Activated CD8-positive, alpha-beta T cell treated with anti-CD3 and anti-CD28 coated beads, Interleukin-2, amount 10 ng/mL, durations not matched to agents 7 days and 5 days (primary cell): ENCODE measurements at regions not wholly inside any gene's neighbourhood (a gene's known extent, or its start where the extent isn't known, plus 50 kb on each side); places are given as distances from the start of the nearest gene placed in this dataset.

Experiments
- ATAC-seq: fragments of 150-1000 bp; cut with Tn5 transposase; one replicate; pipeline ENCODE4 v1.10.0; 2021; ENCODE audit warnings: moderate library complexity
- CTCF ChIA-PET: fragments of 350-600 bp; sonication (Branson Sonifier 250); formaldehyde crosslinking; loops from one replicate; lab custom pipeline; 2021; ENCODE audit warnings: antibody characterized with exemption; lab: Charles Lee
- POLR2A ChIA-PET: fragments of 350-600 bp; sonication (Branson Sonifier 250); formaldehyde crosslinking; loops from one replicate; lab custom pipeline; 2021; ENCODE audit warnings: antibody characterized with exemption; lab: Charles Lee
- DNase-seq: peaks from one replicate; pipeline ENCODE4 v3.0.0-alpha.2; 2020
- H3K27ac Mint-ChIP-seq: one replicate; pipeline ENCODE4 v1.8.0; 2021; ENCODE audit warnings: mild to moderate bottlenecking, mixed read lengths
- H3K27me3 Mint-ChIP-seq: one replicate; pipeline ENCODE4 v1.8.0; 2021; ENCODE audit warnings: low read depth, mixed read lengths
- H3K36me3 Mint-ChIP-seq: one replicate; pipeline ENCODE4 v1.8.0; 2021; ENCODE audit warnings: low read depth, mixed read lengths
- H3K4me1 Mint-ChIP-seq: one replicate; pipeline ENCODE4 v1.8.0; 2021; ENCODE audit warnings: low read depth, mixed read lengths
- H3K4me3 Mint-ChIP-seq: one replicate; pipeline ENCODE4 v1.8.0; 2021; ENCODE audit warnings: mild to moderate bottlenecking, mixed read lengths
- H3K9me3 Mint-ChIP-seq: one replicate; pipeline ENCODE4 v1.8.0; 2022; ENCODE audit warnings: mixed read lengths; ENCODE audit not compliant: insufficient read depth

DNA sequence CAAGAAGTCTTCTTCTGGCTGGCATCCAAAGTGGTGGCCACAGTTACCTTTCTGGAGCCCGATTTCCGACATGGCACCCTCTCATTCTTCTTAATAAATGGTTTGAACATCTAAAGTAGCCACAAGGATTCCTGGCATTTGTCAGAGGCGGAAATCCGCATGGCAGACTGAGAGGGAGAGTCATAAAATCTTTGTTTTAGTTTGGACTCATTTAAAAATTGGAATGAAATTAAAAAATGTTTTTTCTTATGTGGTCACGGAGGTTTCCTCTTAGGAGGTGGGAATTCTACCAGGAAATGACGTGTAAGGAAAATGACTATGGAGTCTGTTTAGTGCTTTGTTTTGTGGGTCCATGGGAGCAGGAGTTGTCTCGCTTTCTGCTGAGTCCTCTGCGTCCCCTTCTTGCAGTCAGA is 133.0 kb upstream of the PTCH1 start:
- no peak for ATAC-seq
- DNase-seq = no peak
- ChIA-PET POLR2A (interaction anchor here (0.6 kb wide), 1 partner anchor 444 kb away, joined by 3 read pairs; no protein-coding TSS in a partner anchor), CTCF (interaction anchor here (0.6 kb wide), 1 partner anchor 14 kb away, joined by 3 read pairs; no protein-coding TSS in a partner anchor)
- Mint-ChIP-seq H3K27me3 (peaks cover 1% of the 10 kb centered on the region), H3K4me1 (no peaks in the 10 kb centered on the region), H3K4me3 (no peak overlapping the region), H3K36me3 (no peaks in the 10 kb centered on the region), H3K27ac (no peak overlapping the region), H3K9me3 (no peaks in the 10 kb centered on the region)

DNA sequence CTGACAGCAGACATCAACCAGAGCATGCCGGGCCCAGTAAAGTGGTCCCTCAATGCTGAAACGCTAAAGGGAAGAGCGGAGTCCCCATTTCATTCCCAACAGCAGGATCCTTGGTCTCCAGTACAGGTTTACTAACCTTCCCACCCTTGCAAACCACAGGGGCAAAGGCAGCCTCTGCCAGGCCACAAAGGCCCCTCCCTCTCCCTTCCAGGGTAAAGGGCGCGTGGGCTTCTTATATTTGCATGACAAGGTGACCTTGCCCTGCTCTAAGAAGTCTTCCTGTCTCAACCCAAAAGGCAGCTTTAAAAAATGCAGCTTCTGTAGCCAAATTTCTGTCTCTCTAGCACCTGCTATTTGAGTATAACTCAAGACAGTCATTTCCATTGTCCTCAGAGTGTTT is 131.5 kb upstream of the PTCH1 start:
- H3K36me3 Mint-ChIP-seq = no peaks in the 10 kb centered on the region
- H3K4me1 Mint-ChIP-seq = no peaks in the 10 kb centered on the region
- CTCF ChIA-PET = no interaction called here

DNA sequence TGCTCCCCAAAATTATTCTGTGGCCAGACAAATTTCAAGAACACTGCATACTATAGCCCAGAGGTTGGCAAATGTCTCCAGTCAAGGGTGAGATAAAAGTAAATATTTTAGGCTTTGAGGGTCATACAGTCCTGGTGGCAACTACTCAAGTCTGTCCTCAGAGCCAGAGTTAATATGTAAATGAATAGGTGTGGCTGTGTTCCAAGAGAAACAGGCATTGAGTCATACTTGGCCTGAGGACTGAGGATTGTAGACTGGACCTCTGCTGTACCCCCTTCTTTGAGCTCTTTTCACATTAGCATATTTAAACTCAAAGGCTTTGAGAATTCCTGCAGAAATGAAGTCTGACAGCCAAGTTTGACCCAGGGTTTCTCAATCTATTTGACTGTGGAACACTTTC is 129.2 kb upstream of the PTCH1 start:
- Mint-ChIP-seq H3K4me3 (no peak overlapping the region), H3K27me3 (peaks cover 4% of the 10 kb centered on the region), H3K4me1 (no peaks in the 10 kb centered on the region), H3K36me3 (no peaks in the 10 kb centered on the region), H3K27ac (no peak overlapping the region), H3K9me3 (no peaks in the 10 kb centered on the region)
- POLR2A ChIA-PET = no interaction called here
- ATAC-seq (no peak), DNase-seq (no peak)
- CTCF ChIA-PET = no interaction called here

More for the DNA sequence above, 131.5 kb upstream of the PTCH1 start:
- POLR2A ChIA-PET = no interaction called here
- no peak overlapping the region for H3K4me3 Mint-ChIP-seq
- peaks cover 4% of the 10 kb centered on the region for H3K27me3 Mint-ChIP-seq
- no peak overlapping the region for H3K27ac Mint-ChIP-seq
- no peak for DNase-seq
- no peak for ATAC-seq
- H3K9me3 Mint-ChIP-seq = no peaks in the 10 kb centered on the region

DNA sequence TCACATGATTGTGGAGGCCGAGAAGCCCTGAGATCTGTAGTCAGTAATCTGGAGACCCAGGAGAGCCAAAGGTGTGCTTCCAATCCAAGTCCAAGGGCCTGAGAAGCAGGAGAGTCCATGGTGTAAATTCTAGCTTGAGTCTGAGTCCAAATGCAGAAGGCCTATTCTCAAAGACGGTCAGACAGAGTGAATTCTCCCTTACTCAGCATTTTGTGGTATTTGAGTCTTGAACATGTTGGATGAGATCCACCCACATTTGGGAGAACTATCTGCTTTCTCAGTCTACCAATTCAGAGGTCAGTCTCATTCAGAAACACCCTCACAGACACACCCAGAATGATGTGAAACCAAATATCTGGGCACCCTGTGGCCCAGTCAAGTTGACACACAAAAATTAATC is 128.8 kb upstream of the PTCH1 start:
- Mint-ChIP-seq H3K36me3 (no peaks in the 10 kb centered on the region), H3K4me1 (no peaks in the 10 kb centered on the region), H3K27me3 (peaks cover 4% of the 10 kb centered on the region), H3K4me3 (no peak overlapping the region), H3K9me3 (peaks cover 3% of the 10 kb centered on the region), H3K27ac (no peak overlapping the region)
- DNase-seq (no peak), ATAC-seq (no peak)
- ChIA-PET CTCF (no interaction called here), POLR2A (no interaction called here)

DNA sequence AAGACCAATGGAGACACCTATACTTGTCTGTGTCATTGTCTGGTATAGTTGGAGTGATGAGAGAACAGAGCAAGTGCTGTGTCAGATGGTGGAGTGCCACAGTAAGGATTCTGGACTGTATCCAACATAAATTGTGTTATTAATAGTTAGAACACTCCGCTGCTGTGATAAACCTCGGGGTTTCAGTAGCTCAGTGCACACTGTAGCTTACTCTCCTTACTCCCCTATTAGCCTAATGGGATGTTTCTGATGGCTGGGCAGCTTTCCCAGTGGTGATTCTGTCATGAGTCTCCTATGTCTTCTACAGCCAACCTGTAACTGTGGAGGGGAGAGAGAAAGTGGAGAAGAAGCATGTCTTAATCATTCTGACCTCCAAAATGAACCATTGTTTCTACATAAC is 127.6 kb upstream of the PTCH1 start:
- H3K4me1 Mint-ChIP-seq = no peaks in the 10 kb centered on the region
- no peak overlapping the region for H3K4me3 Mint-ChIP-seq
- DNase-seq (no peak), ATAC-seq (no peak)
- H3K36me3 Mint-ChIP-seq = no peaks in the 10 kb centered on the region
- H3K9me3 Mint-ChIP-seq = peaks cover 10% of the 10 kb centered on the region
- peaks cover 11% of the 10 kb centered on the region for H3K27me3 Mint-ChIP-seq
- POLR2A ChIA-PET = no interaction called here
- CTCF ChIA-PET = no interaction called here
- no peak overlapping the region for H3K27ac Mint-ChIP-seq

DNA sequence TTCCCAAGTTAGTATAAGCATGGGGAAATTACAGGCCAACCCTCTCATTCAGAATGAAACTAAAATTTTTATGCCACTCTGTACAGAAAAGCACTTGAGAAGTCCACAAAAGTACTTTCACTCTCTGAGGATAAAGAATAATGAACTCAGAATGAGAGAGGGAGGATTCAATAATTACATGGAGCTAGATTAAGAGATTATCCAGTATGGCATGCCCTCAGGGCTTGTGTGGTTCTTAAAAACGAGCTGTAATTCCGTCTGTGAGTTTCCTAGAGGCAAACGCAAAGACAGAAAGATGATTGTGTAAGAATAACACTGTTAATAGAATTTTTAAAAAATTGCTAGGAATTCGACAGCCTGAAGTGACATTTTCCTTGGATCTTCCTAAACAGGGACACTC is 126.8 kb upstream of the PTCH1 start:
- CTCF ChIA-PET = no interaction called here
- no peak overlapping the region for H3K4me3 Mint-ChIP-seq
- POLR2A ChIA-PET = no interaction called here
- no peak overlapping the region for H3K27ac Mint-ChIP-seq
- no peaks in the 10 kb centered on the region for H3K36me3 Mint-ChIP-seq
- H3K27me3 Mint-ChIP-seq = peaks cover 15% of the 10 kb centered on the region
- no peak for DNase-seq
- H3K4me1 Mint-ChIP-seq = no peaks in the 10 kb centered on the region
- H3K9me3 Mint-ChIP-seq = peaks cover 10% of the 10 kb centered on the region
- no peak for ATAC-seq

DNA sequence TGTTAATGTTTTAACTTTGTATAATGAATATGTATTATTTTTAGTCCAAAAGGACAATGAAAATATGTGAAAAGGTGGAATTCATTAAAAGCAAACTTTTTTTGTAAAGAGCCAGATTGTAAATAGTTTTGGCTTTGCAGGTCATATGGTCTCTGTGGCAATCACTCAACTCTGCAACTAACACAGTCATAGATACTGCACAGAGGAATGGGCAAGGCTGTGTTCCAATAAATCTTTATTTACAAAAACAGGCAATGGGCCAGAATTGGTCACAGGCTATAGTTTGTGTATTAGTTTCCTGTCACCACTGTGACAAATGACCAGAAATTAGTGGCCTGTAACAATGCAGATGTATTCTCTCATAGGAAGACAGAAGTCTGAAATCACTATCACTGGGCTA is 125.4 kb upstream of the PTCH1 start:
- Mint-ChIP-seq H3K9me3 (peaks cover 14% of the 10 kb centered on the region), H3K27ac (no peak overlapping the region), H3K4me1 (no peaks in the 10 kb centered on the region), H3K36me3 (no peaks in the 10 kb centered on the region), H3K4me3 (no peak overlapping the region), H3K27me3 (peaks cover 17% of the 10 kb centered on the region)
- ChIA-PET CTCF (no interaction called here), POLR2A (no interaction called here)
- DNase-seq (no peak), ATAC-seq (no peak)

DNA sequence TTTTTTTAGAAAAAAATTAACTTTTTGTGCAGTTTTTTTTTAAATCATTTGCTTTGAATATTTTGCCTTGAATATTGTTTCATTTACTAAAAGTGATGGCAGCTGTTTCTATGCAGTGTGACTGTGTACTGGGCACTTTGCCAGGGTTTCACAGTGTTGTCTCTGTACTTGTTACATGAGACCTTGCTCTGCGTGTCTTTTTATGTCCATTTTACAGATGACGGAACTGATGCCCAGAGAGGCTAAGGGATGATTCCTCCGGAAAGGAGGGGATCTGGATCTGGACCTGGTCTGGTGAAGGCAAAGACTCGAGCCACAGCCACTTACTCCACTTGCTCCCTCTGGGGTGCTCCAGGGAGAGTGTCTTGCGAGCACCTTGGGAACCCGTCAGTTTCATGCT is 124.8 kb upstream of the PTCH1 start:
- no peak for ATAC-seq
- Mint-ChIP-seq H3K4me1 (no peaks in the 10 kb centered on the region), H3K4me3 (no peak overlapping the region), H3K36me3 (no peaks in the 10 kb centered on the region), H3K9me3 (peaks cover 14% of the 10 kb centered on the region), H3K27ac (no peak overlapping the region), H3K27me3 (peaks cover 21% of the 10 kb centered on the region)
- no peak for DNase-seq
- ChIA-PET CTCF (no interaction called here), POLR2A (no interaction called here)

DNA sequence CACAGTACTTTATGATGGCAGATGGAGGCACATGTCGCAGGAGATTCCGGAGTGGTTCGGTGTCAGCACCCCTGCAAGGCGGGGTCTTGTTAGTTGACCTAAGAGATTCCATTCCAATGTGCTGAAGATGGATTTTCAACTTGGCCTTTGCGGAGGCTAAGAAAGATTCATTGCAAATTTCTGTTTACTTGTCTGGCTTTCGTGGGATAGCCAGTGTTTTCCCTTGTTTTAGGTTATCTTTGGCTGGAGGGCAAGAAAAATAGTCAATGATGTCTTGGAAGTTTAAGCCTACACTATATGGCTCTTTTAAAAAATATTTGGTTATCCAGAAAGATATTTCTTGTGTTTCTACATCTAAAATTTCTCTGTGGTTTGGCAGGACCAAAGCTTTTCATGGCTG is 123.6 kb upstream of the PTCH1 start:
- ChIA-PET CTCF (no interaction called here), POLR2A (no interaction called here)
- H3K27me3 Mint-ChIP-seq = peaks cover 25% of the 10 kb centered on the region
- no peak for DNase-seq
- H3K9me3 Mint-ChIP-seq = peaks cover 14% of the 10 kb centered on the region
- no peak overlapping the region for H3K27ac Mint-ChIP-seq
- H3K4me1 Mint-ChIP-seq = no peaks in the 10 kb centered on the region
- ATAC-seq = no peak
- no peaks in the 10 kb centered on the region for H3K36me3 Mint-ChIP-seq
- no peak overlapping the region for H3K4me3 Mint-ChIP-seq

DNA sequence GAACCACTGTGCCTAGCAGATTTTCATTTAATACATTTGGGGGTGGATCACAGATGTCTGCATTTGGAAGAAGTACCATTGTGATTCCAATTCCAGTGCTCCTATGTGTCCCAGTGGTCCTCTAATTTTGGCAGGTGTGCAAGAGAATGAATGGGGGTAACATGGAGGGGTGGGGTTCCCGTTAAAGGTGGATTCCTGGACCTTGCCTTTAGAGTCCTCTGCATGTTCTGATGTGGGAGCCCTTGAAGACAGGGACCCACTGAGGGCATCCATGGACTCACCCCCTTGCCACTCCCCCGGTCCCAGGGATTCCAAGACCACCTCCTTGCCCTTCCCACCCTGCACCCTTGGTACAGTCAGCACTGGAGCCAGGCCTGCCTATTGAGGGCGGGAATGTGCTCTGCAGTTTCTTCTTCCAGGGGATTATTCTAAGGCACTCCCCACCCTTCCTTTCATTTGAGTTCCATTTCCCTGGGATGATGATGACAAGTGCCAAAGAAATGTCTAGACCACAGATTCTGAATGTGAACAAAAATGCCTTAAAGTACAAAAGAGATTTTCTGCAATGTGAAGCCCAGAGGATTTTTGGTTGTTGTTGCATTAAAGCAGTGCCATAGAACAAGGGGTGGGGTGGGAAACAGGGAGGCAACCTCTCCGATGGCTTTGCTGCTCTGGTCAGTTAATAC is 119.4 kb upstream of the PTCH1 start:
- peaks cover 14% of the 10 kb centered on the region for H3K9me3 Mint-ChIP-seq
- ChIA-PET POLR2A (no interaction called here), CTCF (interaction anchor here (1.0 kb wide), 1 partner anchor 14 kb away, joined by 3 read pairs; no protein-coding TSS in a partner anchor)
- H3K27ac Mint-ChIP-seq = no peak overlapping the region
- H3K27me3 Mint-ChIP-seq = peaks cover 26% of the 10 kb centered on the region
- ATAC-seq (no peak), DNase-seq (no peak)
- H3K4me1 Mint-ChIP-seq = no peaks in the 10 kb centered on the region
- H3K4me3 Mint-ChIP-seq = no peak overlapping the region
- H3K36me3 Mint-ChIP-seq = no peaks in the 10 kb centered on the region

DNA sequence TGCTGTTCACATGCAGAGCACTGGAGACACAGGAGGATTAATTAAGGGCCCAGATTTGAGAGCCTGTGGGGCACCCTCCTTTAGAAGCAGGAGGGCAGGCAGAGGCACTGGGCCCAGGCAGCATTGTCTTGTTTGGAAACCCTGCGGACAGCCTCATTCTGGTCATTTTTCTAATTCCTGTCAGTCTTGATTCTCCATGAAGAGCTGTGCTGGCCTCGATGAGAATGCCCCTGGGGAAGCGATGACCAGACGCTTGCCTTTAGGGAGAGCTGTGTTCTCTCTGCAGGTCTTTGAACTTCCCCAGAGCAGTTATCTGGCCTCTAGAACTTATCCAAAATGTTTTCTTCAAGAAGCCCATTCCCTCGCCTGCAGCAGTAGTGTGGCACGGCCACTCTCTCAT is 117.8 kb upstream of the PTCH1 start:
- ATAC-seq = no peak
- Mint-ChIP-seq H3K27ac (no peak overlapping the region), H3K36me3 (no peaks in the 10 kb centered on the region), H3K27me3 (peaks cover 20% of the 10 kb centered on the region), H3K9me3 (peaks cover 4% of the 10 kb centered on the region), H3K4me3 (no peak overlapping the region), H3K4me1 (no peaks in the 10 kb centered on the region)
- POLR2A ChIA-PET = no interaction called here
- CTCF ChIA-PET = no interaction called here
- DNase-seq = no peak

DNA sequence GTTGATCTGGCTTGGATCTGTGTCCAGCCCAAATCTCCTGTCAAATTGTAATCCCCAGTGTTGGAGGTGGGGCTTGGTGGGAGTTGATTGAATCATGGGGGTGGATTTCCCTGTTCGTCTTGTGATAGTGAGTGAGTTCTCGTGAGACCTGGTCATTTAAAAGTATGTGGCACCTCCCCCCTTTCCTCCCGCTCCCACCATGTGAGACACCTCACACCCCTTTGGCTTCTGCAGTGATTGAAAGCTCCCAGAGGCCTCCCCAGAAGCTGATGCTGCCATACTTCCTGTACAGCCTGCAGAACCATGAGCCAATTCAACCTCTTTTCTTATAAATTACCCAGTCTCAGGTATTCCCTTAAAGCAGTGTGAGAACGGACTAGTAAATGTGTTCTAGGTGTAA is 117.3 kb upstream of the PTCH1 start:
- H3K27ac Mint-ChIP-seq = no peak overlapping the region
- ATAC-seq = no peak
- POLR2A ChIA-PET = no interaction called here
- DNase-seq = no peak
- CTCF ChIA-PET = no interaction called here
- H3K9me3 Mint-ChIP-seq = peaks cover 4% of the 10 kb centered on the region
- H3K4me1 Mint-ChIP-seq = no peaks in the 10 kb centered on the region
- H3K4me3 Mint-ChIP-seq = no peak overlapping the region
- no peaks in the 10 kb centered on the region for H3K36me3 Mint-ChIP-seq
- peaks cover 16% of the 10 kb centered on the region for H3K27me3 Mint-ChIP-seq

DNA sequence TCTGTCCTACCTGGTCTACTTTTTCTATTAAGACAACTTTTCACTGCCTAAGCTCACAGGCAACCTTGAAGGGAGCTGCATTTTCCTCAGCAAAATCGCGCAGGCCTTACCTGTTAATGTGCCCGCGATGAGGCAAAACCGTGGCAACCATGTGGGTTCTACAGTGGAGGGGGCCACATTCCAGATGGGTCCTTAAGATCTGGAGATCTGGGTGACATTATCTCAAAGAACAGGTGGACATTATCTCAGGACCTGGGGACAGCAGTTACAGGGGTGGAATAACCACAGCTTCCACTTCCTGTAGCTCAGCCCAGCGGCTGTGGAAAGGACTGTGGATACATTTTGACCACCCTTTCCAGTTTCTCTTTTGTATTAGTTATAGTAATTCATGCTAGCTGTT is 112.8 kb upstream of the PTCH1 start:
- DNase-seq (no peak), ATAC-seq (no peak)
- Mint-ChIP-seq H3K27me3 (peaks cover 8% of the 10 kb centered on the region), H3K4me3 (no peak overlapping the region), H3K9me3 (no peaks in the 10 kb centered on the region), H3K27ac (no peak overlapping the region), H3K36me3 (no peaks in the 10 kb centered on the region), H3K4me1 (peaks cover 15% of the 10 kb centered on the region)
- POLR2A ChIA-PET = no interaction called here
- CTCF ChIA-PET = no interaction called here
